ENCODE measurements at regions not wholly inside any gene's neighbourhood (a gene's known extent, or its start where the extent isn't known, plus 50 kb on each side); places are given as distances from the start of the nearest gene placed in this dataset.

DNA sequence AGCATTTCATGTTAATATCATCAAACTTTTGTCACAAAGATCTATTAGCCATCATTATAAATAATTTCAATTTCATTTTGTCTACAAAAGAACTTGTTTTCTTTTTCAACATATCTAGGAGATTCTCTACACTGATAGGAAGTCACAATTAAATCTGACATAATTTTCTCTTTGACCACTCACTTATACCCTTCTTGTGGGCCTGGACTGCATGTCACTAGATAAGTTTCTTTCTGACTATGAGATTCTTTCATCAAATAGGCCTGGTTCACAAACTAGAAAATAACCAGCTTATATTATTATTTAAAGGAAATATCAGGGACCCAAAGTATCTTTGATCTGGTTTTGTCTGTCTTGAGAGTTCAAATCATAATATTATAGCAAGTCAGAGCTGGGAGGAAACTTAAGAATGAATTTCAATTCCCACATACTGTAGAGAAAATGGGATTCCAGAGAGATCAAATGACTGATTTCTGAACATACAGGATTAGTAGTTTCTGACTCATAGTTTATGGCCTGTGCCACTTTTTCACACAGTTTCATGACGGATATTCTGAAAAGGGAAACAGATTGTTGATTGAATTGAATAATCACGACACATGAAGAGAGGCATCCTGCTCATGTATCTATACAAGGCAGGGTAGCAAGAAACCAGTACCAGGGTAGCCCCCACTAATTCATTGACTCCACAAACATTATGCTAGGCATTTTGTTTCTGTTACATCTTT is 355.8 kb downstream of the GPATCH2 start:
- ATAC-seq: no peak
- DNase-seq: no peak
- Mint-ChIP-seq H3K27me3 (no peaks in the 10 kb centered on the region), H3K4me3 (no peak overlapping the region), H3K4me1 (no peaks in the 10 kb centered on the region), H3K36me3 (ENCODE audit: low read depth) (no peaks in the 10 kb centered on the region), H3K27ac (no peak overlapping the region)
- H3K9me3 ChIP-seq (ENCODE audit: control insufficient read depth, low read length, poor library complexity, severe bottlenecking): no peaks in the 10 kb centered on the region

DNA sequence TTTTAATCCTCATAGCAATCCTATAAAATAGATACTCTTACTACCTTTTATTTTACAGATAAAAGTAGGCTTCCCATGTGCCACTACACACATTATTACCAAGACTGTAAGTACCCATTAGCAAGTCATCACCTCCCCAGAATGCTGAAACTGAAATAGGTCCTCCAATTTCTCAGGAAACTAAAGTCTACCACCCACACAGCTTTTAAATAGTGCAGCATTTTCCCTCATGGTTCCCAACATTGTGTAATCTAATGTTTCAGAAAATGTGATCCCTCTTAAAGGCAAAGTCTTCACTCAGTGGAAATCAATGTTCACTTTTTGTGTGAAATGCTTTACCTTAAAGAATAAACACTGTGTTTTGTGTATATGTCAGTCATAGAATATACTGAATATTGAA is 356.5 kb downstream of the GPATCH2 start:
- H3K9me3 ChIP-seq (ENCODE audit: control insufficient read depth, low read length, poor library complexity, severe bottlenecking): no peaks in the 10 kb centered on the region
- Mint-ChIP-seq H3K36me3 (ENCODE audit: low read depth) (no peaks in the 10 kb centered on the region), H3K27me3 (no peaks in the 10 kb centered on the region), H3K27ac (no peak overlapping the region), H3K4me1 (no peaks in the 10 kb centered on the region), H3K4me3 (no peak overlapping the region)
- no peak for DNase-seq
- ATAC-seq: no peak

DNA sequence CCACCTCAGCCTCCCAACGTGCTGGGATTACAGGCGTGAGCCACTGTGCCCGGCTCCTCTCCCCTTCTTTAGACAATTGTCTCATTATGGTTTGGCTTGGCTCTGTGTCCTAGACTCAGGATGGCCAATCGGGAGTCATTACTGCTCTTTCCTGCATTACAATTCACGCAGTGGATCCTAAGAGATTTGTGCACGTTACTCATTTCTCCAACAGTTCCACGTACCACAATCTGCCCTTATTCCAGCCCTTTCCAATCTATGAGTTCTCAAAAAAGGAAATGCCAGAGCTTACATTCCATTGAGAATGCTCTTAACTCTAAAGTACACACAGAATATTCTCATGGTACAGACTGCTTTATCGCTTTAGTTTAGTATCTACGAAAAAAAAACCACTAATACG is 357.0 kb downstream of the GPATCH2 start:
- H3K27ac Mint-ChIP-seq: no peak overlapping the region

DNA sequence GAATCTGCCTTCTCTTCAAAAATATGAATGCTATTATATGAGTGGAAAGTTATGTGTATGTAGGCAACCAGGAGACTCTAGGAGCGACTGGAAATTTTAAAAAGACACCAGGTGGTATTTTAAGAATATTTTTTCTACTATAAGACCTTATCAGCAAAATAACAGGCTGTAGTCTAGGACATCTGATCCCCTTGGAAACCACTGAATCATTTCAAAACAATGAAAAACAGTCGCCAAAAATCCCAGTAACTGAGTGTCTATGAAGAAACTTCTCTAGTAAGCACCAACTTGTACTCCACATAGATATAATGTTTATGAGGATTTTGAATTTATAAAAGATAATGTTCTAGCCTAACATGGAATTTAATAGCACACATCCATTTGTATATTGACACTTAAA is 358.5 kb downstream of the GPATCH2 start:
- H3K9me3 ChIP-seq (ENCODE audit: control insufficient read depth, low read length, poor library complexity, severe bottlenecking): no peaks in the 10 kb centered on the region
- H3K4me1 Mint-ChIP-seq: no peaks in the 10 kb centered on the region
- H3K27ac Mint-ChIP-seq: no peak overlapping the region
- H3K36me3 Mint-ChIP-seq (ENCODE audit: low read depth): no peaks in the 10 kb centered on the region
- H3K27me3 Mint-ChIP-seq: no peaks in the 10 kb centered on the region
- H3K4me3 Mint-ChIP-seq: no peak overlapping the region
- ATAC-seq: no peak
- no peak for DNase-seq

More for the DNA sequence above, 357.0 kb downstream of the GPATCH2 start:
- Mint-ChIP-seq H3K27me3 (no peaks in the 10 kb centered on the region), H3K4me3 (no peak overlapping the region), H3K36me3 (ENCODE audit: low read depth) (no peaks in the 10 kb centered on the region), H3K4me1 (no peaks in the 10 kb centered on the region)
- no peaks in the 10 kb centered on the region for H3K9me3 ChIP-seq (ENCODE audit: control insufficient read depth, low read length, poor library complexity, severe bottlenecking)
- ATAC-seq (no peak), DNase-seq (no peak)

DNA sequence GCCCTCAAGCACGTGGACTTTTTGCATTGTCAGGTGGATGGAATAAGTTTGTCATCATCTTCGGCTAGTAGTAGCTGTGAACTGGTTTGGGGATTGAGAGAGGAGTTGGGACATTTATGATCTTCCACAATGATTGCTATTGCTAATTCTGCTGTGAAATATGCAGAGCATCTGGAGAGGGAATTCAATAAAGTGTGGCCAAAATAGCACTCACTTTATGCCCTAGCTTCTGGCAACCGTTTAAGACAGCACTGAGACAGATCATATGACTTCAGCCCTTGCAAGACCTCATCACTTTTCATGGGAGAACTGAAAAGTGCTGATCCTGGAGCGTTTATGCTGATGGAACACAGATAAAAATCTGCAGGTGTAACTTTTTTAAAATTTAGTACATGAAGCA is 360.8 kb downstream of the GPATCH2 start:
- no peaks in the 10 kb centered on the region for H3K36me3 Mint-ChIP-seq (ENCODE audit: low read depth)
- no peaks in the 10 kb centered on the region for H3K9me3 ChIP-seq (ENCODE audit: control insufficient read depth, low read length, poor library complexity, severe bottlenecking)
- H3K4me1 Mint-ChIP-seq: no peaks in the 10 kb centered on the region
- no peaks in the 10 kb centered on the region for H3K27me3 Mint-ChIP-seq
- ATAC-seq (no peak), DNase-seq (no peak)
- no peak overlapping the region for H3K4me3 Mint-ChIP-seq
- H3K27ac Mint-ChIP-seq: no peak overlapping the region

DNA sequence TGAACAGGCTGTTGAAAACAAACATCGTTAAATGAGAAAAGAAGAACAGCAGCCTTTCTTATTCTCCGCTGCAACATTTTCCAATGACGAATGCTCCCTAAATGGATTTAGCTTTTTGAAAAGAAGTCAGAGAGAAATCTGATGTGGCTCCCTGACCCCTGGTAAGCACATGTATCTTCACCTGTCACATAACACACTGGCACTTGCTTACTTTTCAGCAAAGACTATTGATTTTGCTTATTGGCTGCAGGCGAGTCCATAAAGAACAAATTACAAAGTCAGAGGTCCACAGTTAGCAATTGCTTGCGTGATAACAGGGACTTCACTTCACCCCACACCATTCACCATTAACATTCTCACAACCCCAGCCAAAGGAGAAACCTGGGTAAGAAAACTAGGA is 362.8 kb downstream of the GPATCH2 start:
- DNase-seq: no peak
- no peaks in the 10 kb centered on the region for H3K27me3 Mint-ChIP-seq

DNA sequence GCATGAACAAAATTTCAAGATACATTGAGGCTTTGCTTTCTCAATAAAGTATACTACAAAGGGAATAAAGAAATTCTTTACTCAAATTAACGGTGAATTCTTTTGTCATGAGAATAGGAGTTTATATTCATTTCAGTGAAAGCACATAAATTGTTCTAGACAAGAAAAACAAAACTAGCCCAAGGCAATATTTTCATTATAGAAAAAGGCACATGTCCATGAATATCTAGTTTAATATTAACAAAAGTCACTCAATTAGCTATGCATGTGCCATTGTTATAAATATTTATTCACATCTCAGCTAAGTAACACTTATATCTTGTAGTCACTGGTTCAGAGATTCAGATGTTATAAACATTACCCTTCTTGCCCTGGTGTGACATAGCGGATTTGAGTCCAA is 369.3 kb downstream of the GPATCH2 start:
- no peak for ATAC-seq
- no peak overlapping the region for H3K4me3 Mint-ChIP-seq
- H3K36me3 Mint-ChIP-seq (ENCODE audit: low read depth): no peaks in the 10 kb centered on the region
- H3K27ac Mint-ChIP-seq: no peak overlapping the region
- no peaks in the 10 kb centered on the region for H3K27me3 Mint-ChIP-seq
- H3K9me3 ChIP-seq (ENCODE audit: control insufficient read depth, low read length, poor library complexity, severe bottlenecking): no peaks in the 10 kb centered on the region
- DNase-seq: no peak
- no peaks in the 10 kb centered on the region for H3K4me1 Mint-ChIP-seq

More for the DNA sequence above, 362.8 kb downstream of the GPATCH2 start:
- ATAC-seq: no peak
- no peaks in the 10 kb centered on the region for H3K4me1 Mint-ChIP-seq
- no peak overlapping the region for H3K27ac Mint-ChIP-seq
- no peaks in the 10 kb centered on the region for H3K36me3 Mint-ChIP-seq (ENCODE audit: low read depth)
- no peaks in the 10 kb centered on the region for H3K9me3 ChIP-seq (ENCODE audit: control insufficient read depth, low read length, poor library complexity, severe bottlenecking)
- H3K4me3 Mint-ChIP-seq: no peak overlapping the region

DNA sequence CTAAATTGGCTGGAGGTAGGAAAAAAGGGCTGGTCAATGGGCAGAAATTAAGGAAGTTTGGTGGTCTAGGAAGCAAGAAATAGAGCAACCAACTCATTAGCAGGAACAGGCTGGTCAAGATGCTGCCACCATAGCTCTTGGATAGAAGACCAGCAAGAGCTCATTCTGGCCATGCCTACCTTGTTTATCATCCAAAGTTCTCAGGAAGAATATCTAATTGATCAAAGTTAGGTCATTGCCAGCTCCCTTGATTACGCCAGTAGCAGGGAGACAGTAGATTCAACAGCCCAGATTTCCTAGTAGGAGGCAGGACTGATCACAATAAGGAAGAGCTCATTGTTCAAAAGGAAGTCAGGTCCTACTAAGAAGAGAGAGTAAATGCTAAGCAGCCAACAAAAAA is 370.2 kb downstream of the GPATCH2 start:
- Mint-ChIP-seq H3K36me3 (ENCODE audit: low read depth) (no peaks in the 10 kb centered on the region), H3K4me3 (no peak overlapping the region), H3K27me3 (no peaks in the 10 kb centered on the region), H3K4me1 (no peaks in the 10 kb centered on the region), H3K27ac (no peak overlapping the region)
- no peak for DNase-seq
- no peaks in the 10 kb centered on the region for H3K9me3 ChIP-seq (ENCODE audit: control insufficient read depth, low read length, poor library complexity, severe bottlenecking)
- no peak for ATAC-seq

DNA sequence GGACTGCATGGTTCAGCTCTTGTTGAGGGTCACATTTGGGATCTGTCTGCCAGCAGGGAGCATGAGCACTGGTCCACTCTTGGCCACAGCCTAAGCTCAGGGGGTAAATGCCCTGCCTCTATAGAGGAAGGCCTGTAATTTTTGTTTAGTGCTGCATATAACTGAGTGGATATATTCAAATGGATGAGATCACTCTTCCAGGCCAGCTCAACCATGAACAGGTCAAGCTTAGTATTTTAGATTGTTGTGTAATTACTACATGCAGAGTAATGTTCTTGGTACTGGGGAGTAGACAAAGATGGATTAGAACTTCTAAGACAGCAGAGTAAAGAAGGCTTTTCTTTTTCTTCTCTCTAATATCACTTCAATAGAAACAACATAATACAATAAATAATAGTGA is 376.9 kb downstream of the GPATCH2 start:
- no peak overlapping the region for H3K27ac Mint-ChIP-seq
- no peaks in the 10 kb centered on the region for H3K27me3 Mint-ChIP-seq
- H3K36me3 Mint-ChIP-seq (ENCODE audit: low read depth): no peaks in the 10 kb centered on the region
- H3K4me1 Mint-ChIP-seq: no peaks in the 10 kb centered on the region
- no peaks in the 10 kb centered on the region for H3K9me3 ChIP-seq (ENCODE audit: control insufficient read depth, low read length, poor library complexity, severe bottlenecking)
- no peak overlapping the region for H3K4me3 Mint-ChIP-seq
- DNase-seq: no peak
- no peak for ATAC-seq

DNA sequence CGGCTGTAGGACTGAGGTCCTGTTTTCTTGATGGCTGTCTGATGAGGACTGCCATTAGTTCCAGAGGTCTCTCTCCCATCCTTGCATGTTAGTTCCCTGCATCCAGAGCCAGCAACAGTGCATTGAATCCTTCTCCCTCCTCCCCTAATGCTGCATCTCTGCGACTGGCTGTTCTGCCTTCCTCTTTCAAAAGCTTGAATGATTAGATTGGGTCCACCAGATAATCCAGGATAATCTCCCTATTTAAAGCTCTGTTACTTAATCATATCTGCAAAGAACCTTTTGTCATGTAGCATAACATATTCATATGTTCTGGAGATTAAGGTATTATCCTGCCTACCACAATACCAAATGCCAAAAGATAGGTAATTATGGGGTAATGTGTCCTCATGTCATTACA is 377.5 kb downstream of the GPATCH2 start:
- DNase-seq (no peak), ATAC-seq (no peak)
- H3K4me1 Mint-ChIP-seq: no peaks in the 10 kb centered on the region
- no peaks in the 10 kb centered on the region for H3K9me3 ChIP-seq (ENCODE audit: control insufficient read depth, low read length, poor library complexity, severe bottlenecking)
- no peaks in the 10 kb centered on the region for H3K36me3 Mint-ChIP-seq (ENCODE audit: low read depth)
- no peak overlapping the region for H3K4me3 Mint-ChIP-seq
- no peak overlapping the region for H3K27ac Mint-ChIP-seq
- H3K27me3 Mint-ChIP-seq: no peaks in the 10 kb centered on the region

DNA sequence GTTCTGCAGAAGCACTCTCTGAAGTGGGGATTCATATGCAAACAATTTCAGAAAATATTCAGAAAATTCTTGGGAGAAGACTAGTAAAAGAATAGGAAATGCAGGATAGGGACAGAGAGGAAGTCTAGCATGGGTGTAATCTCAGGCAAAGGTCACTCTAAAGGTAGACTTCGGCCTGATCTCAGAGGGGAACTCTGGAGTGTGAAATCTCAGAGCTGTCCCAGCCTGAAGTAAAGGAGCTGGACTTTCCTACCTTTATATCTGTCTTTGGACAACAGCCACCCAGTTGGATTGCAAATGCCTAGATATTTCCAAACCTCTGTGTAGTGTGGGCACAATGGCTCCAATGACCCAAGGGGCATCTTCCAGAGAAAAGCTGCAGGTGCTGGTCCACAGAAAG is 379.8 kb downstream of the GPATCH2 start:
- Mint-ChIP-seq H3K27ac (no peak overlapping the region), H3K4me1 (no peaks in the 10 kb centered on the region), H3K27me3 (no peaks in the 10 kb centered on the region), H3K36me3 (ENCODE audit: low read depth) (no peaks in the 10 kb centered on the region), H3K4me3 (no peak overlapping the region)
- H3K9me3 ChIP-seq (ENCODE audit: control insufficient read depth, low read length, poor library complexity, severe bottlenecking): no peaks in the 10 kb centered on the region
- no peak for DNase-seq
- no peak for ATAC-seq

DNA sequence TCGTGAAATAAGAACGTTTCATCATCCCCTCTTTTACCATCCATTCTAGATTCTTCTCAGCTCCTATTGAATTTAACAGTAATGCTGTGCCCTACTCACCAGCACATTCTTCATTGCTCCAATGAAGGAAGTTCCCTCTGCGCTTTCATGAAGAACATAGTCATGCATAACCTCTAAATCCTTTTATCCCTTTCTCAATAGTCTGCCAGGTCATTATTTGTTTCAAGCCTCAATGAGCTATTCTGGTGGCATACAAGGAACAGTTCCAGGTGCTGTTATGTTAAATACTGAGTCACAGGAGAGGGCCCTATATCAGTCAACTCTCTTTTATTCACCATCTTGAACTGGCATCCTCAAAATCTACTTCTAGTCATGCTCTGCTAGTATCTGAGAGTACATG is 381.0 kb downstream of the GPATCH2 start:
- Mint-ChIP-seq H3K27me3 (no peaks in the 10 kb centered on the region), H3K4me1 (no peaks in the 10 kb centered on the region), H3K4me3 (no peak overlapping the region), H3K36me3 (ENCODE audit: low read depth) (no peaks in the 10 kb centered on the region), H3K27ac (no peak overlapping the region)
- ATAC-seq (no peak), DNase-seq (no peak)
- H3K9me3 ChIP-seq (ENCODE audit: control insufficient read depth, low read length, poor library complexity, severe bottlenecking): no peaks in the 10 kb centered on the region

DNA sequence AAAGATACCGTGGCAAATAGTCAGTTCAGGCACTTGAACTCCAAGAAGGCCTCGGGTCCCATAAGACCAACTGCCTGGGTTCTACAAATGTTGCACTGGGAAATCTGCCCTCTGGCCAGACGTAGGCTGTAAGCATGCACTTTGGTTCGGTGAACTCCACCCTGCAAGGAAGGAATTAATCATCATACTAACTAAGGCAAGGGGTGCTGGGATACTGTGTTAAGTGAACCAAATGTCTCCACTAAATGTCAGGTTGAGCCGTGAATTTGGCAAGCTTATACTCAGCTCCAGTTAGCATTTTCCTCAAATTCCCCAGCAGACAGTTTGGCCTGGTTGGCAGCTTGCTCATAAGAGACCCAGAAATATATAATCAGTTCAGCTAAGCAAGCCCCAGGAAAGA is 385.9 kb downstream of the GPATCH2 start:
- no peak overlapping the region for H3K4me3 Mint-ChIP-seq
- no peaks in the 10 kb centered on the region for H3K27me3 Mint-ChIP-seq
- H3K27ac Mint-ChIP-seq: no peak overlapping the region
- H3K36me3 Mint-ChIP-seq (ENCODE audit: low read depth): no peaks in the 10 kb centered on the region
- no peaks in the 10 kb centered on the region for H3K4me1 Mint-ChIP-seq
- no peaks in the 10 kb centered on the region for H3K9me3 ChIP-seq (ENCODE audit: control insufficient read depth, low read length, poor library complexity, severe bottlenecking)
- ATAC-seq (no peak), DNase-seq (no peak)

DNA sequence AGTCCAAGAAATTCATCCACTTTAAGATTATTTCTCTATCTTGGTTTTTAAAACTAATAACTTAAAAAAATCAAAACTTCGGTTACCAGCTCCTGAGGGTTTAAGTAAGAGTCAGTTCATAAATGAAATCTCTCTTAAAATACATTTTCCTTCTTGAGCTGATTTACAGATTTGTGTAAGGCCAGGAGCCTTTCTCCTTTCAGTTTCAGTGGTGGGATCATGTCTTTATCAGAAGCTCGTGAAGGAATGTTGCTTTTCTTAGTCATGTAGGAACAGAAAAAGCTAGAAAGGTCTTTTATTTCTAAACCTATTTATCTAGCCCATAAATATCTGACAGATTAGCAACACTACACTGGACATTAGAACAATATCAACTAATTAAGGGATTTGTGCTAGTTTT is 390.2 kb downstream of the GPATCH2 start:
- Mint-ChIP-seq H3K4me3 (no peak overlapping the region), H3K4me1 (no peaks in the 10 kb centered on the region), H3K27ac (no peak overlapping the region), H3K36me3 (ENCODE audit: low read depth) (no peaks in the 10 kb centered on the region), H3K27me3 (no peaks in the 10 kb centered on the region)
- no peak for ATAC-seq
- peaks cover 3% of the 10 kb centered on the region for H3K9me3 ChIP-seq (ENCODE audit: control insufficient read depth, low read length, poor library complexity, severe bottlenecking)
- no peak for DNase-seq
